AG04449 (cell line): ENCODE measurements at regions not wholly inside any gene's neighbourhood (a gene's known extent, or its start where the extent isn't known, plus 50 kb on each side); places are given as distances from the start of the nearest gene placed in this dataset.

Source experiments
- CTCF ChIA-PET: fragments of 350-600 bp; formaldehyde crosslinking; extraction: SDS; loops from one replicate; lab custom pipeline; 2021; ENCODE audit warnings: antibody characterized with exemption; lab: Yijun Ruan, JAX
- POLR2A ChIA-PET: fragments of 400-600, 350-600 bp; formaldehyde crosslinking; extraction: SDS; loops from one replicate; lab custom pipeline; 2020; ENCODE audit warnings: antibody characterized with exemption, inconsistent platforms; lab: Yijun Ruan, JAX
- DNase-seq: peaks from one replicate; pipeline ENCODE4 v3.0.0-alpha.2; 2010; ENCODE audit warnings: low read depth, low spot score
- H3K4me3 ChIP-seq: 2 replicates; pipeline ENCODE4 v1.5.1; 2011; ENCODE audit warnings: low read depth, mild to moderate bottlenecking, control low read depth, low read length
- CTCF ChIP-seq: IDR thresholded peaks from one replicate; pipeline ENCODE4 v1.5.1; 2011; ENCODE audit warnings: mild to moderate bottlenecking, moderate library complexity, low read length, control low read depth, inconsistent platforms; ENCODE audit not compliant: insufficient read depth; ENCODE audit errors: missing control alignments

- H3K4me3 ChIP-seq = no peak overlapping the region
- ChIA-PET POLR2A (interaction anchor here (0.7 to 1.3 kb wide), 2 partner anchors 53 to 315 kb away, joined by 3 read pairs; no protein-coding TSS in a partner anchor), CTCF (interaction anchor here (0.7 to 7.7 kb wide), 3 partner anchors 20 to 230 kb away, joined by 3 to 55 read pairs (median 4); no protein-coding TSS in a partner anchor)
- DNase-seq = peak; percentile 99
- TF ChIP-seq CTCF = no peak
Observed at GRCh38 chr15:35308802-35309201, 223.7 kb upstream of the NANOGP8 start.

DNA sequence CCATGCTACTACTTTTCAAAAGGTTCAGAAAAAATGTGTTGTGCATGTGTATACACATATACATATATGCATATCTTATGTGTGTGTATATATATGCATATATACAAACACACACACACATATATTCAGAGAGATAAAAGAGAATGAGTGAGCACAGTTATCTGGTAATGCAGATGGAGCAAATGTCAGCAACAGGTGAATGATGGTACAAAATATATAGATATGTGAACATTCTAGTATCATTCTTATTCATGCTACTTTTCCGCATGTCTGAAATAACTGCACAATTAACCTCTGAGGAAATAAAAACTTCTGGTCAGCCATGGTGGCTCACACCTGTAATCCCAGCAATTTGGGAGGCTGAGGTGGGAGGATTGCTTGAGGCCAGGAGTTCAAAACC is 222.6 kb upstream of the NANOGP8 start:
- no peak overlapping the region for H3K4me3 ChIP-seq
- TF ChIP-seq CTCF = no peak
- CTCF ChIA-PET = interaction anchor here (1.5 to 7.7 kb wide), 2 partner anchors 19 to 137 kb away, joined by 4 to 55 read pairs; no protein-coding TSS in a partner anchor
- POLR2A ChIA-PET = no interaction called here
- no peak for DNase-seq

GRCh38 chr15:35307026-35307425 is 221.9 kb upstream of the NANOGP8 start:
- POLR2A ChIA-PET = interaction anchor here (0.7 kb wide), 1 partner anchor 25 kb away, joined by 4 read pairs; no protein-coding TSS in a partner anchor
- TF ChIP-seq CTCF = no peak
- H3K4me3 ChIP-seq = no peak overlapping the region
- DNase-seq = no peak
- CTCF ChIA-PET = interaction anchor here (1.1 to 7.7 kb wide), 2 partner anchors 12 to 138 kb away, joined by 3 to 55 read pairs; no protein-coding TSS in a partner anchor

DNA sequence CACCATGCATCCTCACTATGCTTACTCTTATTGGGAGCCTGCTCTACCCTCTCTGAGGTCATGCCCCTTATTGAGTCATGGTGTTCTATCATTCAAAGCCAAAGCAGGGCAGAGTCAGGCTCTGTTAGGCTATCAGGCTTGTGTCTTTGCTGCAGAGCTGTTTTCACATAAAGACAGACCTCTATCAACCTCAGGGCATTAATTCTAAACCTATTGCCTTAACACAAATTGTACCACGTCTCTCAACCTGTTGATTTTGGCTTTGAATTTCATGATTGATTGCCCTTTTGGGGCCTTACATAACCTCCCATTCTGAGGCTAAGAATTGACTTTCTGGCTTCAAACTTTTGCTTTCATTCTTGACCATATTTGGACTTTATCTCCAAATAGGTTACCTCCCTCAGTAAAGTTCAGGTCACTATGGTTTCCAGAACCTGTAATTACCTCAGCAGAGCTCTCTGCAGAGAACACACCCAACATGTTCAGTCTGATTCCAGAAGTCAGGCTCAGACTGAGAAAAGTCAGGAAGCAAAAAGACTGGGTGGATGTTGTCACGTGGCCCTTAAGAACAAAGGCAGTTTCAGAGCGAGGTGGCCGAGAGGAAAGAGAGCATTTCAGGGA is 221.4 kb upstream of the NANOGP8 start:
- TF ChIP-seq CTCF = no peak
- no peak overlapping the region for H3K4me3 ChIP-seq
- no peak for DNase-seq
- POLR2A ChIA-PET = interaction anchor here (0.7 to 1.3 kb wide), 2 partner anchors 24 to 133 kb away, joined by 3 to 4 read pairs; no protein-coding TSS in a partner anchor
- CTCF ChIA-PET = interaction anchor here (1.1 to 7.7 kb wide), 3 partner anchors 12 to 139 kb away, joined by 3 to 55 read pairs (median 25); no protein-coding TSS in a partner anchor

DNA sequence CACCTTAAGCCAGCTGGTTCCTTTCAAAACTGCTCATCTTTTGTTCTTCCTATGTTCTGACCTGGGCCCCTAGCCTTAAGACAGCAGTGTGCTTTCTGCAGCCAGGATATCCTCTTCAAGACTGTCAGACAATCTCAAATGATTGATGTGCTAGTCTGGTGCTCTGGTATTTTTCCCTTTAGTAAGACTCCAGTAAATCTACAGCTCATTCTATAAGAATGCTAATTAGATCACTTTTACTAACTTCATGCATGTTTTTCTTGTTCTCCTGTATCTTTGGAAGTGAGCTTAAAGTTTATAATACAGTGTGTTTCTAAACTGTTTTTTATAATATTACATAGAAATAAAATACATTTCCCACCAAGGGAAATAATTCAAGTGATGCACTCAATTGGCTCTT is 220.9 kb upstream of the NANOGP8 start:
- TF ChIP-seq CTCF = no peak
- CTCF ChIA-PET = interaction anchor here (3.8 to 7.7 kb wide), 2 partner anchors 17 to 139 kb away, joined by 25 to 55 read pairs; no protein-coding TSS in a partner anchor
- POLR2A ChIA-PET = interaction anchor here (0.6 to 1.3 kb wide), 2 partner anchors 133 to 1649 kb away, joined by 3 read pairs; no protein-coding TSS in a partner anchor
- H3K4me3 ChIP-seq = no peak overlapping the region
- peak; percentile 70 for DNase-seq

- ChIA-PET CTCF (interaction anchor here (2.0 to 7.7 kb wide), 3 partner anchors 10 to 140 kb away, joined by 6 to 55 read pairs (median 25); no protein-coding TSS in a partner anchor), POLR2A (interaction anchor here (0.6 kb wide), 1 partner anchor 82 kb away, joined by 3 read pairs; no protein-coding TSS in a partner anchor)
- DNase-seq = no peak
- no peak for TF ChIP-seq CTCF
- H3K4me3 ChIP-seq = no peak overlapping the region
Observed at GRCh38 chr15:35305031-35305550, 220.0 kb upstream of the NANOGP8 start.
